DMS 273 (cell line): ENCODE measurements at regions not wholly inside any gene's neighbourhood (a gene's known extent, or its start where the extent isn't known, plus 50 kb on each side); places are given as distances from the start of the nearest gene placed in this dataset.
"Not testable (repeated sequence)": the region's sequence is repeated elsewhere in the genome, so short reads cannot be mapped to it uniquely, and the experiment has no call there.

Experiments
- DNase-seq: peaks from one replicate; lab custom pipeline; 2025; ENCODE audit not compliant: unreplicated experiment; lab: John Stamatoyannopoulos, UW

- DNase-seq = no peak
These were observed 286.2 kb upstream of the FOXF1 start for GRCh38 chr16:86224126-86224525.

GRCh38 chr16:86224629-86225028, 285.7 kb upstream of the FOXF1 start:
- no peak for DNase-seq

GRCh38 chr16:86225905-86226371, 284.4 kb upstream of the FOXF1 start:
- DNase-seq = no peak

- no peak for DNase-seq
These were observed 283.3 kb upstream of the FOXF1 start for GRCh38 chr16:86227041-86227440.

- no peak for DNase-seq
These were observed 282.5 kb upstream of the FOXF1 start for GRCh38 chr16:86227801-86228200.

GRCh38 chr16:86228713-86229112, 281.6 kb upstream of the FOXF1 start:
- no peak for DNase-seq

GRCh38 chr16:86229283-86229682, 281.0 kb upstream of the FOXF1 start:
- DNase-seq = no peak

- DNase-seq = no peak
These were observed 280.3 kb upstream of the FOXF1 start for GRCh38 chr16:86229866-86230656.

- no peak for DNase-seq
These were observed 278.9 kb upstream of the FOXF1 start for GRCh38 chr16:86231321-86231995.

GRCh38 chr16:86231996-86232350, 278.4 kb upstream of the FOXF1 start:
- DNase-seq = no peak

- no peak for DNase-seq
These were observed 277.8 kb upstream of the FOXF1 start for GRCh38 chr16:86232496-86232895.

- DNase-seq = not testable (repeated sequence)
These were observed 276.8 kb upstream of the FOXF1 start for GRCh38 chr16:86233506-86233905.

GRCh38 chr16:86239381-86239780, 270.9 kb upstream of the FOXF1 start:
- no peak for DNase-seq

GRCh38 chr16:86240716-86241363, 269.5 kb upstream of the FOXF1 start:
- DNase-seq = no peak

GRCh38 chr16:86241681-86242080, 268.6 kb upstream of the FOXF1 start:
- no peak for DNase-seq

- no peak for DNase-seq
These were observed 267.8 kb upstream of the FOXF1 start for GRCh38 chr16:86242244-86243122.

- DNase-seq = no peak
These were observed 267.2 kb upstream of the FOXF1 start for GRCh38 chr16:86243123-86243473.

GRCh38 chr16:86243571-86244154, 266.7 kb upstream of the FOXF1 start:
- DNase-seq = no peak

GRCh38 chr16:86244158-86244557, 266.2 kb upstream of the FOXF1 start:
- DNase-seq = no peak

- DNase-seq = no peak
These were observed 265.4 kb upstream of the FOXF1 start for GRCh38 chr16:86244936-86245335.

- DNase-seq = no peak
These were observed 265.0 kb upstream of the FOXF1 start for GRCh38 chr16:86245351-86245750.
